Right ventricle myocardium superior (tissue), 1 donor: ENCODE measurements at regions not wholly inside any gene's neighbourhood (a gene's known extent, or its start where the extent isn't known, plus 50 kb on each side); places are given as distances from the start of the nearest gene placed in this dataset.

Experiments used
- ATAC-seq: fragments of 200-7000 bp; cut with Tn5 transposase; one replicate; pipeline ENCODE4 v1.9.1; 2020; ENCODE audit warnings: mild to moderate bottlenecking; ENCODE audit not compliant: poor library complexity
- DNase-seq: peaks from one replicate; pipeline ENCODE4 v3.0.0-alpha.2; 2020
- intact Hi-C: fragments of 100-400 bp; cut with DNase I; formaldehyde crosslinking; loops from one replicate; pipeline ENCODE4 v1.11.2; 2022
- donor health status: DM: no; HTN: yes; CAD: no; lungs with severe emphysema.

DNA sequence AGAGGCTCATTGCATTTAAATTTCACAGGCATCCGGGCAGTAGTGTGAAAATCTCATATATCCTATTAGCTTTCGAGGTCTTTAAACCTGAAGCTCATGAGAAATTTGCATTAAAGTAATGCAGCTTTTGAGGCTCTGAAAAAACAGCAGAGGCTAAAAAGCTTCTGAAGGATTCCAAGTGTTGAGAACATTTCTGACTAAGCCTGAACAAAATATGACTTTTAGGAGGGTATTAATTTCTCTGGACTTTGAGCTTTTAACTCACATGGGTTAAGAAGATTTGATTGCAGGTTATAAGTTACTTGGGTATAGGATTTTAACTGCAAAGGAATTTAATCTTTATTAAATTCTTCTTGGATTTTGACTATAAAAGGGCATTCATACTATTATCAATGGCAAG is 743.9 kb downstream of the TLE1 start:
- DNase-seq: no peak
- intact Hi-C loops: no loop called here
- ATAC-seq: no peak

GRCh38 chr9:80937645-80938044 is 751.7 kb downstream of the TLE1 start:
- intact Hi-C loops: no loop called here
- DNase-seq (no peak), ATAC-seq (no peak)

GRCh38 chr9:80934095-80934494 is 755.3 kb downstream of the TLE1 start:
- intact Hi-C loops: no loop called here
- no peak for ATAC-seq
- DNase-seq: no peak

DNA sequence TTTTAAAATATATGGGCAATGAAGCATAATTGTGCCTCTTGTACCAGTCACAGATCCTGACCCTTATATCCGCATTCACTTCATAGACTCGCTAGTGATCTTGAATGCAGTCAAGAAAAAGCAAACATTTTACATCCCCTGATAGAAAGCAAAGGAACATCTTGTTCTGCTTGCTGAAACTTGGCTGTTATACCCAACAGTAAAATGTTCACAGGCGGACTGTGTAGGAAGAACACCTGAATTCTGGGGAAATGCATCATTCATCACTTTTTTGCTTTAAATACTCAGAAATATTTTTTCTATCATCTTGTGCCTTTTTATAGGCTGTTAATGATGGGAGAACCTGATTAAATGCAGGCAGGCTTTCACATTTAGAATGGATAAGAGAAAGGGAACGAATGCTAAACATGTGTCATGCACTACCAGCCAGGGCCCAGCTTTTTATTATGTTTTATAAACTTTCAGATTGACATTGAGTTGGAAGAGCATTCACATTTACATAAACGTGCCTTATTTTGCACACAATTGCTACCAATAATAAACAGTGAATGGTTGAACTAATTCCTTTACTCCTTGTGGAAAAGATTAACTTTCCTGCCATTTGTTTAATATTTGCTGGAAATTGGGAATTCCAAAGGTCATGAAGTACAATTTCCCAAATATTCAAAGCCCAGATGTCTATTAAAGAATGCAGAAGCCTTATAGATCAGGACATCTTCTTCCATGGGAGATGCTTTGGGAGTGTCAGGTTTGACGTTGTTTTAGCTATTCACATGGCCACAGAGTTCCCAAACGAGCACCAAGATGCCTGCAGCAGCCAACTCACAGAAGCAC is 756.2 kb downstream of the TLE1 start:
- DNase-seq: no peak
- intact Hi-C loops: no loop called here
- no peak for ATAC-seq

DNA sequence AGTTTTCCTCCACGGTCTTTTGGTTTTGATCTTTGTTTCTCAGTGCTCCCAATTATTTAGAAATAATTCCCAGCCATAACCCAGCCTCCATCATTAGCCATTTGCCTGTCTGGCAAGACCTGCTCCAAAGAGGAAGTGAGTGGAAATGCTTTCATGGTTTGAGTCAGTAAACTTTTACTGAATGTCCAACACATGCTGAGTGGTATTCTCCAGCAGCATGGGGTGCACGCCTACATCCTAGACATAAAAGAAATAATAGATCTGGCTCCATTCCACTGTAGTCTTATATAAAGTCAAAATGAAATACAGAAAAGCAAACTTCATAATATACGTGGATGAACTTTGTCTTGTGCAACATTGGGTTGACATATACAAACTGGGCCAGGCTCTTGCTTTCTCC is 757.2 kb downstream of the TLE1 start:
- intact Hi-C loops: no loop called here
- DNase-seq (no peak), ATAC-seq (no peak)

GRCh38 chr9:80931163-80931562 is 758.2 kb downstream of the TLE1 start:
- intact Hi-C loops: no loop called here
- DNase-seq: no peak
- ATAC-seq: no peak

GRCh38 chr9:80928697-80929096 is 760.6 kb downstream of the TLE1 start:
- intact Hi-C loops: no loop called here
- DNase-seq (no peak), ATAC-seq (no peak)

DNA sequence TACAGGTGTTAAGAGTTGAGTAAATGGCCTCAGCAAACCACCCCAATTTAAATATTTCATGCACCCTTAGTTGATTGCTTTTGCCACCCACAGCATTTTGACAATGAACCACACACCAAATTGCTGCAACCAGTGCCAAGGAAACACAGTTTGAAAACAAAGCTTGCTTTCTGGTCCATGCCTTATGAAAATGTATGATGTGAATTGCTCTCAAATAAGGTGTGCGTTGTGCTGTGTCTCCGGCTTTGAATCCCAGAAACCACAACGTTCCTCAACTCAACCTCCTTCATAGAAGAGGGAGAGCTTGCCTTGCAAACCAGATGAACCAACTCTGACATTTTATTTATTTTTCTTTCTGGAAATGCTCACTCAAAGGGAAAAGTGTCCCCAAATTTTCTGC is 762.7 kb downstream of the TLE1 start:
- ATAC-seq: no peak
- intact Hi-C loops: no loop called here

DNA sequence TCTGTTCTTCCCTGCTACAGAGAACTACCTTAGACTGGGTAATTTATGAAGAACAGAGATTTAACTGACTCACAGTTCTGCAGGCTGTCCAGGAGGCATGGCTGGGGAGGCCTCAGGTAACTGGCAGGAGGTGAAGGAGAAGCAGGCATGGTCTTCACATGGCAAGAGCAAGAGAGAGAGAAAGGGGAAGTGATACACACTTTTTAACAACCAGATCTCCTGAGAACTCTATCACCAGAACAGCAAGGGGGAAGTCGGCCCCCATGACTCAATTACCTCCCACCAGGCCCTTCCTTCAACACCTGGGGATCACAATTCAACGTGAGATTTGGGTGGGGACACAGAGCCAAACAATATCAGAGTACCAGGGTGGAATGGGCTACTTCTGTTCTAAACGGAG is 766.8 kb downstream of the TLE1 start:
- intact Hi-C loops: no loop called here
- no peak for ATAC-seq
- no peak for DNase-seq

More for the DNA sequence above, 762.7 kb downstream of the TLE1 start:
- DNase-seq: no peak

DNA sequence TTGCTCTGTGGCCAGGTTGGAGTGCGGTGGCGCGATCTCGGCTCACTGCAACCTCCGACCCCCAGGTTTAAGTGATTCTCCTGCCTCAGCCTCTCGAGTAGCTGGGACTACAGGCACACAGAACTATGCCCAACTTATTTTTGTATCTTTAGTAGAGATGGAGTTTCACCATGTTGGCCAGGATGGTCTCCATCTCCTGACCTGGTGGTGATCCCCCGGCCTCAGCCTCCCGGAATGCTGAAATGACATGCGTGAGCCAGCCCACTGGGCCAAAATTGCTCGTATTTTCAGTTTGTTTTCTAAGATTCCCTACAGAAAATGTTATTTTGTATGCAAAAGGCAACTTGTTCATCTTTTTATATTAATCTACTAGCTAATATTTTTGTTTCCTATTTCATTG is 782.6 kb downstream of the TLE1 start:
- no peak for DNase-seq
- intact Hi-C loops: no loop called here
- no peak for ATAC-seq

DNA sequence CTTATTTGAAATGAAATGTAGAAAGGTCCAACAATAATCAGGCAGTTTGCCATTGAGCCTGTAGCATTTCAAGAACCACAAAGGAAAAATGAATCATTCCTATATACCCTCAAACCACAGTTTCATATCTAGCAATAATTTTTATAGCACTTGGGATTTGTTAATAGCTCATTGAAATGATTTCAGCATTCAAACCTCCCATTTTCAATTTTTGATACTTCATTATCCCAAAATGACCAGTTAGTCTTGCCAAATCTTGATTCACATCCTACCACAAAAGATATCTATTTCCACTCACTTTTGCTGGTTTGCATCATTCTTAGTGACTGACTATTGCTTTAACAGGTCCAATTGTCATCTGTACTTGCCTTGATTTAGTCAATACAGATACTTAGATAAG is 790.1 kb downstream of the TLE1 start:
- intact Hi-C loops: no loop called here
- no peak for ATAC-seq
- no peak for DNase-seq

GRCh38 chr9:80893190-80893589 is 796.2 kb downstream of the TLE1 start:
- ATAC-seq: no peak
- intact Hi-C loops: no loop called here
- DNase-seq: no peak

DNA sequence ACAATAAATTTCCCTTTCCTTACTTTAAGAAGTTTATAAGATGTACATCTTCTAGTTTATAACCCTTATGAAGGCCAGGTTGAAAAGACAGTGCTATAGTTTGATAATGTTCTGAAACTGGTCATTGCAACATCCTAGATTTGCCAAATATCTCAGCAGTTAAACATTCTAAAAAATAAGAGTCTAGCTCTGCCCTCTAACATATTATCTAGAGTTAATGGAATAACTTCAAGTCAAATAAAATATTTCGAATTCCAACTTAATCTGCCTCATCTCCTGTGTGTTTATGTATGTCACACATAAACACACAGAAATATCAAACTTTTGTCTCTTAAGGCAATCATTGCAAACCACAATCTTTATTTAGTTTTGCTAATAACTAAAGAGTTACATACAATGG is 796.6 kb downstream of the TLE1 start:
- ATAC-seq: no peak
- DNase-seq: no peak
- intact Hi-C loops: no loop called here

DNA sequence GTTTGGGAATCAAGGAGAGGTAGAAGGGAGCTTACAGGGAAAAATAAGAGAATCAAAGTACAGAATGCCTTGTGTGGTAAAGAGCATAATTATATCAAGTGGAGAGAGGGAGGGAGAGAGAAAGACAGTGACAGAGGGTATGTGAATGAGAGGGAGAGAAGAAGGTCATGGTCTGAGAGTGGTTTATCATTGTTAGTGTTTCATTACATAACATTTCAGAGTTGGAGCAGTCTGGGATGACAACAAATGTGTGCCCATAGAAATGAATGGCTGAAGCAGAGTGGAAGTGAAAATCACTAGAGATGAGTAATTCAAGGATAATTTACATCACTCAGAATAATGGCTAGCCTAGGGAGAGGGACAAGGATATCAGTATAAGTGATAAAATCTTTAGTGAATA is 799.2 kb downstream of the TLE1 start:
- ATAC-seq (no peak), DNase-seq (no peak)
- intact Hi-C loops: no loop called here

DNA sequence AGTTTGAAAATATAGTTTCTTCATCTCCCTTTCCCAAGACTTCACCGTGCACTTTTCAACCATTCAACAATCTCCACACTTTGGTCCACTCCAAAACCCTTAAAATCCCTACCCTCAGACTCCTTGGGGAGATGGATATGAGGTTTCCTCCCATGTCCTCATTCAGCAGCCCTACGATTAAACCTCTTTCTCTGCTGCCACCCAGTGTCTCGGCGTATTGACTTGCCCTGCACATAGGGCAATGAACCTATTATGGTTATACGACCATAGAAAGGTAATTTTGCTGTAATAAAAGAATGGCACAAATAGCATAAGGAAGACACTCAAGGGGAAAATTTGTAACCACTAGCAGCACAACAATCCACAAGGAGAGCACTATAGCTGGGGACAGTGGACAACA is 803.5 kb downstream of the TLE1 start:
- ATAC-seq (no peak), DNase-seq (peak; percentile 40)
- intact Hi-C loops: no loop called here

DNA sequence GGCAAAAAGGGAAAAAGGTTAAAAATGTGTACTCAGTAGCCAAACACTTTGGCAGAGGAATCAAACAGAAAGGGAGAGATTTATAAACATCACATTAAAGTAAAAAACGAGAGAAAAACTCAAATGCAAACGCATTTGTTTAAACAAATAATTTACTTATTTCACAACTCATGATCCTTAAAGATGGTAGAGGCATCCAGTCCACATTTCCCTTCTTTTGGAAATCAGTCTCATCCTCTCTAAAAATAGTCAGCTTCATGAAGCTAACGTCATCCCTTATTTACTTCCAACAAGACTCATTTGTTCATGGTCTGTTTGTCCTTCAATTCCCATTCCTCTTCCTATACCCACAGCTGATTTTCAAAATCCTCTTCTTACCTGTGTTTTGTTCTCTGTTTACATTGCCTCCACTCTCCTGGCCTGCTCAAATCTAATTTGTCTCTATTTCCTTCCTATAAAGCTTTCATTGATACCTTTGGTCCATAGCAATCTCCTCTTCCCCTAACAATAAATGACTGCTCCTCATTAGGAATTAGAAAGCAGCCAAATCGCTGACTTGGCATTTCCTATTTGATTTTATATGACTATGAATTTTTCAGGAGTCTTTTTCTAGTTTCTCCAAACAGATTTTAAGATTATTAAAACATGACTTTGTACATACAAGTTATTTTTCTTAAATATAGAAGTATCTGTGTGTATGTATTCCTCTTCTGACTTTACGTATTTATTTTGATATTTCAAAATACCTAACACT is 805.3 kb downstream of the TLE1 start:
- no peak for ATAC-seq
- intact Hi-C loops: no loop called here
- no peak for DNase-seq

- ATAC-seq: no peak
- no peak for DNase-seq
- intact Hi-C loops: no loop called here
These were observed 805.9 kb downstream of the TLE1 start for GRCh38 chr9:80883426-80883825.

DNA sequence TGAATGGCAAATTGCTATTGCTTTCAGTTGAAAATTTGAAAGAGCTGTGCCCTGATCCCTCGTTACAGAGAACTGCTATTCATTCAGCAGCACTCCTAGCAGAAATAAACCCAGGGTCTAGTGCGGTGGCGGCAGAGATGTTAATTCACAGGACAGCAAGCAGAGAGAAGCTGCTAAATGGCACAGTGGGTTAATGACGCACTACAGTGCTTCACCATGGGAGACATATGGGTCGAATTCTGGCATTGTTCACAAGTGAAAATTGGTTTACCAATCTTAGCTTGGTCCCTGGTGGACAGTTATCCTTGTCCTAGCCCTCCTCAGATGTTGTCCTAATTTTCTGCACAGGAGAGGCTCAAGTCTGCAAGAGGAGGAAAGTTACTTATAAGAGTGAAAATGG is 807.4 kb downstream of the TLE1 start:
- ATAC-seq: no peak
- DNase-seq: no peak
- intact Hi-C loops: no loop called here

GRCh38 chr9:80881320-80881719 is 808.0 kb downstream of the TLE1 start:
- intact Hi-C loops: no loop called here
- ATAC-seq (no peak), DNase-seq (no peak)

DNA sequence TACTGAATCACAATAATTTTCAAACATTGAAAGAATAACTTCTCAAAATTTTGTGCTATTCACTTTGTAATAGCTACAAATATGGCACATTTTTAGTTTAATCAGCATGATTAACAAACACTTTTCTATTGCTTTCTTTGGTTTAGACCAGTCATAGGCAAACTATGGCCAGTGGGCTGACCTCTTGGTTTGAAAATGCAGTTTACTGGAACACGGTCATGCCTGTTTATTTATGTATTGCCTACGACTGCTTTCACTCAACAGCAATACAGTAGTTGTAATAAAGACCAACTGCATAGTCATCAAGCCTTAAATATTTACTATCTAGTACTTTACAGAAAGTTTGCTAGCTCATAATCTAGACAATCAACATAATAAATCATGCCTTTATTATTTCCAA is 810.8 kb downstream of the TLE1 start:
- DNase-seq: no peak
- no peak for ATAC-seq
- intact Hi-C loops: no loop called here
